HAP-1 (cell line): ENCODE measurements at regions not wholly inside any gene's neighbourhood (a gene's known extent, or its start where the extent isn't known, plus 50 kb on each side); places are given as distances from the start of the nearest gene placed in this dataset.
"Not testable (repeated sequence)": the region's sequence is repeated elsewhere in the genome, so short reads cannot be mapped to it uniquely, and the experiment has no call there.

ENCODE experiments used
- DNase-seq, 2 experiments: peaks; one replicate each; pipeline ENCODE4 v3.0.0-alpha.2; 2016 to 2020; ENCODE audit warnings: low spot score in 2 of 2
- H3K27me3 ChIP-seq: fragments of 250-450 bp; sonication (Bioruptor Pico); 2 replicates; pipeline ENCODE4 v1.5.1; 2020; ENCODE audit warnings: low read depth, mild to moderate bottlenecking, moderate library complexity
- H3K36me3 ChIP-seq: fragments of 250-450 bp; sonication (Bioruptor Pico); replicated peaks from 2 replicates; pipeline ENCODE4 v1.5.1; 2020; ENCODE audit warnings: mild to moderate bottlenecking
- H3K4me1 ChIP-seq: fragments of 250-450 bp; sonication (Bioruptor Pico); 2 replicates; pipeline ENCODE4 v1.5.1; 2020; ENCODE audit warnings: mild to moderate bottlenecking
- H3K4me3 ChIP-seq: fragments of 250-450 bp; sonication (Bioruptor Pico); 2 replicates; pipeline ENCODE4 v1.5.1; 2020; ENCODE audit warnings: mild to moderate bottlenecking, moderate library complexity
- H3K9me3 ChIP-seq: fragments of 250-450 bp; sonication (Bioruptor Pico); 2 replicates; pipeline ENCODE4 v1.5.1; 2020; ENCODE audit warnings: mild to moderate bottlenecking, moderate library complexity
- in situ Hi-C: fragments of 300-500 bp; cut with MboI; formaldehyde crosslinking; loops from 3 replicates; pipeline ENCODE4 v1.14.3; 2020; ENCODE audit warnings: low sequenced_read_pairs, inconsistent platforms, mixed read lengths

DNA sequence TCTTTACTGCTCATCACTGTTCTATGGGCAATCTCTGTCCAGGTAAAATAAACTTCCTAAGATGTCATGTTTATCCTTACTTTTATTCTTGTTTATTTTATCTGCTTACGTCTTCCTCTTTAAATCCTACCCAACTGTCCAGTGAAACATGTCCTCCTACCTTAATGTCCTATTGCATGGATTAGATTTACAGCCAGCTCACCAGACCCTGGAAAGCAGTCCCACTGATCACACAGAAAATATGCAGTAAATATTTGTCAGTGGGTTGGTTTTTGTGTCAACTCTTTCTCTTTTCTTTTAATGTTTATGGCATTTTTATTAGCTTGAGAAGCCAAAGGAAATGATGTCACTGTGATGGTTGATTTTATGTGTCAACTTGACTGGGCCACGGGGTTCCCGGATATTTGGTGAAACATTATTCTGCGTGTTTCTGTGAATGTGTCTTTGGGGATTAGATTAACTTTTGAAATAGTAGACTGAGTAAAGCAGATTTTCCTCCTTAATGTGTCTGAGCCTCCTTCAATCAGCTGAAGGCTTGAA is 258.3 kb downstream of the SRGAP2C start:
- no peak for DNase-seq
- Histone ChIP-seq H3K36me3 (no peaks in the 10 kb centered on the region), H3K27me3 (no peaks in the 10 kb centered on the region), H3K9me3 (no peaks in the 10 kb centered on the region), H3K4me1 (no peaks in the 10 kb centered on the region), H3K4me3 (no peak overlapping the region)
- in situ Hi-C loops = no loop called here

- DNase-seq = no peak
- no peaks in the 10 kb centered on the region for H3K27me3 ChIP-seq
- H3K36me3 ChIP-seq = no peaks in the 10 kb centered on the region
- no peaks in the 10 kb centered on the region for H3K9me3 ChIP-seq
- H3K4me1 ChIP-seq = no peaks in the 10 kb centered on the region
- no peak overlapping the region for H3K4me3 ChIP-seq
- in situ Hi-C loops = no loop called here
These were observed 259.3 kb downstream of the SRGAP2C start for GRCh38 chr1:121444096-121444495.

DNA sequence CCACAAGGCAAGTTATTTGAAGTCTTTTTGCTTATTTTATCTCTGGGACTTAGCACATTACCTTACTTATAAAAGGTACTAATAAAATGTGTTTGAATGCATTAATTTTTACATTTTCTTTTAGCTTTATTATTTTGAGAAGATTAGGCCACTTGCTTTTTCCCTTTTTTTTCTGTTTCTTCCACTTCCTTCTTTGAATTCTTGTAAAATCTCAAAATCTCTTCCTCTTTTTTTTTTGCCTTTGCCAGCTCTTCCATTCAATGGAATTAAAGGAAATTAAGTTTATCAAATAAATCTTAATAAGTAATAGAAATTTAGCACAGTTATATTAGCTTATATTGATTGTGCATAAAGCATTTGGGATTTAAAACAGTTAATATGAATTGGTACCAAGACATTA is 260.9 kb downstream of the SRGAP2C start:
- Histone ChIP-seq H3K27me3 (no peaks in the 10 kb centered on the region), H3K36me3 (no peaks in the 10 kb centered on the region), H3K4me1 (no peaks in the 10 kb centered on the region), H3K4me3 (no peak overlapping the region), H3K9me3 (no peaks in the 10 kb centered on the region)
- in situ Hi-C loops = no loop called here
- no peak for DNase-seq

- DNase-seq, in situ Hi-C loops, H3K36me3 ChIP-seq, H3K4me1 ChIP-seq, H3K4me3 ChIP-seq, H3K9me3 ChIP-seq, H3K27me3 ChIP-seq: not testable (repeated sequence)
These were observed 262.6 kb downstream of the SRGAP2C start for GRCh38 chr1:121447280-121447923.

- H3K36me3 ChIP-seq, DNase-seq, H3K9me3 ChIP-seq, H3K4me1 ChIP-seq, in situ Hi-C loops, H3K4me3 ChIP-seq, H3K27me3 ChIP-seq: not testable (repeated sequence)
These were observed 263.3 kb downstream of the SRGAP2C start for GRCh38 chr1:121448064-121448463.

DNA sequence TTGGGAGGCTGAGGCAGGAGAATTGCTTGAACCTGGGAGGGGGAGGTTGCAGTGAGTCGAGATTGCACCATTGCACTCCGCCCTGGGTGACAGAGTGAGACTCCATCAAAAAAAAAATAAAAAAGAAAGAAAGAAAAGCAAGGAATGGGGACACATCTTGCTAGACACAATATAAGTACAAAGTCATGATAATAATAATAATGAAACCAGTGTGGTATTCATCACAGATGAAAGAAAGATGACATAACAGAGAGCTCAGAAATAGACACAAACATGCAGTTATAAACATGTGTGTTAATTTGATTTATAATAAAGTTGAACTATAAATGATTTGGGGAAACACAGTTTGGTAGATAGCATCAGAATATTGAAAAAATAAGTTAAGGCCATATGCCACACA is 264.1 kb downstream of the SRGAP2C start:
- DNase-seq = no peak
- in situ Hi-C loops = no loop called here
- Histone ChIP-seq H3K27me3 (no peaks in the 10 kb centered on the region), H3K4me3 (no peak overlapping the region), H3K4me1 (no peaks in the 10 kb centered on the region), H3K9me3 (no peaks in the 10 kb centered on the region), H3K36me3 (no peaks in the 10 kb centered on the region)

DNA sequence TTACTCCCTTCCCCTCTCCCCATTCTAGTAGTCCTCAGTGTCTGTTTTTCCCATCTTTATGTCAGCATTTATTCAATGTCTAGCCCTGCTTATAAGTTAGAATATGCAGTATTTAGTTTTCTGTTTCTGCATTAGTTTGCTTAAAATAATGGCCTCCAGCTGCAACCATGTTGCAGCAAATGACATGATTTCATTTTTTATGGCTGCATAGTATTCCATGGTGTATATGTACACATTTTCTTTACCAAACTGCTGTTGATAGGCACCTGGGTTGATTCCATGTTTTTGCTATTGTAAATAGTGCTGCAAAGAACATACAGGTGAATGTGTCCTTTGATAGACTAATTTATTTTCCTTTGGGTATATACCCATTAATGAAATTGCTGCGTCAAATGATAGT is 267.7 kb downstream of the SRGAP2C start:
- no peaks in the 10 kb centered on the region for H3K27me3 ChIP-seq
- no peak for DNase-seq
- no peaks in the 10 kb centered on the region for H3K36me3 ChIP-seq
- no peaks in the 10 kb centered on the region for H3K9me3 ChIP-seq
- no peaks in the 10 kb centered on the region for H3K4me1 ChIP-seq
- H3K4me3 ChIP-seq = no peak overlapping the region
- in situ Hi-C loops = no loop called here

DNA sequence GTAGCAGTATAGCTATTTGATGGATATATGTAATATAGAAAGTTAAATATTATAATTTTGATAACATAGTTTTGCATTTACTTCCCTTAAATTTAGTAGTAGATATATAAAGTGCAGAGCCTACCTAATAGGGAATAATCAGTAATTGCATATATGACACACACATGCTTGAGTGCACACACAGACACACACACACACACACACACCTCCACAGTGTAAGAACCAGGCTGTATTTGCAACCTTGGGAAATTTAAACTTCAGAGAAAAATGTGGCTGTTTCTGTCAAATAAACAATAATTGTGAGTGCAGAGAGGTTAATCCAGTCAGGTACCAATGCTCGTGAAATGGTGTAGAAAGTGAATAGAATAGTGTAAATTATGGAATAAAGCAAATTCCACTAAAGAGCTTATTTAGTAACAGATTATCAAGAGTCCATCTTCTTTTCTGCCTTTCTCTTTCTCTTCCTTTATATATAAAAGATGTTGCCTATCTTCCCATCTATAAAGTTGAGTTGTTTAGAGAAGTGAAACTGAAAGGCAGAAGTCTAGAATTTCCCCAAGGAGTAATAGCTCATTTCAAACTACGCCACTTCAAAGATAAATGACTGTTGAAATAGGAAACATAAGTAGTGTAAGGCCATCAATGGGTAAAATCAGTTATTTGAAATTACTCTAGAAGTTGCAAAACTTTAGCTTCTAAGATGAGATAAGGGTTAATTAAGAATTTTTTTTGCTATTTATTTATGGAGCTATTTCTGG is 273.7 kb downstream of the SRGAP2C start:
- in situ Hi-C loops = no loop called here
- H3K4me1 ChIP-seq = no peaks in the 10 kb centered on the region
- H3K9me3 ChIP-seq = no peaks in the 10 kb centered on the region
- DNase-seq = no peak
- H3K36me3 ChIP-seq = no peaks in the 10 kb centered on the region
- H3K27me3 ChIP-seq = no peaks in the 10 kb centered on the region
- no peak overlapping the region for H3K4me3 ChIP-seq

GRCh38 chr1:121459235-121459634 is 274.5 kb downstream of the SRGAP2C start:
- no peaks in the 10 kb centered on the region for H3K27me3 ChIP-seq
- H3K9me3 ChIP-seq = no peaks in the 10 kb centered on the region
- no peak for DNase-seq
- H3K4me1 ChIP-seq = no peaks in the 10 kb centered on the region
- H3K4me3 ChIP-seq = no peak overlapping the region
- no peaks in the 10 kb centered on the region for H3K36me3 ChIP-seq
- in situ Hi-C loops = no loop called here

GRCh38 chr1:121469395-121469794 is 284.6 kb downstream of the SRGAP2C start:
- H3K4me3 ChIP-seq, H3K27me3 ChIP-seq, in situ Hi-C loops, H3K9me3 ChIP-seq, H3K4me1 ChIP-seq, H3K36me3 ChIP-seq, DNase-seq: not testable (repeated sequence)

- H3K27me3 ChIP-seq, in situ Hi-C loops, H3K9me3 ChIP-seq, DNase-seq, H3K36me3 ChIP-seq, H3K4me1 ChIP-seq, H3K4me3 ChIP-seq: not testable (repeated sequence)
These were observed 285.6 kb downstream of the SRGAP2C start for GRCh38 chr1:121470401-121470800.

DNA sequence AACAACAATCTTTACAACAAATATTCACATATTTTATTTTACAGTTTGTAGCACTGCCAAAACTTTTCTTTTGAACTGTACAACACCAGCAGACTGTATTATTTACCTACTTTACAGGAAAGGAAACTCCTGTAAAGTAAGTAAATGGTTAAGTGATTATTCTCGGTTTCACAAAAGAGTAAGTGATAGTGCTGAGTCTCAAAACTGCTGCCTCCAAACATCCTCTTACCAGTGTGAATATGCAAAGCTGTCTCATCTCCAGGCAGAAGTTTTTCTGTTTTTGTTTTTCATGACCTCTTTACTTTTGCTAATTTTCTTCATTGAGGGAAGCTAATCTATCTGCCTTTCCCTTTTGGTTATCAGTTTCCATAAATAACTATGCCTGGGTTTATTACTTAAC is 286.7 kb downstream of the SRGAP2C start:
- Histone ChIP-seq H3K9me3 (no peaks in the 10 kb centered on the region), H3K4me1 (no peaks in the 10 kb centered on the region), H3K36me3 (no peaks in the 10 kb centered on the region), H3K4me3 (no peak overlapping the region), H3K27me3 (no peaks in the 10 kb centered on the region)
- in situ Hi-C loops = no loop called here
- DNase-seq = no peak

- H3K9me3 ChIP-seq = no peaks in the 10 kb centered on the region
- H3K36me3 ChIP-seq = no peaks in the 10 kb centered on the region
- no peak overlapping the region for H3K4me3 ChIP-seq
- DNase-seq = no peak
- in situ Hi-C loops = no loop called here
- no peaks in the 10 kb centered on the region for H3K4me1 ChIP-seq
- no peaks in the 10 kb centered on the region for H3K27me3 ChIP-seq
These were observed 287.2 kb downstream of the SRGAP2C start for GRCh38 chr1:121472017-121472416.

GRCh38 chr1:121483234-121483633 is 298.5 kb downstream of the SRGAP2C start:
- Histone ChIP-seq H3K4me1 (no peaks in the 10 kb centered on the region), H3K4me3 (no peak overlapping the region), H3K9me3 (no peaks in the 10 kb centered on the region), H3K36me3 (no peaks in the 10 kb centered on the region), H3K27me3 (no peaks in the 10 kb centered on the region)
- peak in 1 of 2 experiments; percentile 15 for DNase-seq
- in situ Hi-C loops = no loop called here
